GM12878 (cell line): ENCODE measurements at regions not wholly inside any gene's neighbourhood (a gene's known extent, or its start where the extent isn't known, plus 50 kb on each side); places are given as distances from the start of the nearest gene placed in this dataset.

Experiments
- ATAC-seq: fragments of 200-7000 bp; cut with Tn5 transposase; 3 replicates; pipeline ENCODE4 v1.9.1; 2020; ENCODE audit warnings: mild to moderate bottlenecking, moderate library complexity
- BruUV-seq: library from RNA; stranded (reverse); fragments of 400-500 nt; replicated peaks from 2 replicates; lab custom pipeline; 2021; lab: Mats Ljungman, UMichigan
- CTCF ChIA-PET: fragments of 300-600 bp; sonication (Branson Sonifier 250); formaldehyde crosslinking; extraction: SDS; loops from one replicate; lab custom pipeline; 2021; ENCODE audit warnings: inconsistent platforms; lab: Yijun Ruan, JAX
- POLR2A ChIA-PET: fragments of 350-600 bp; formaldehyde crosslinking; extraction: SDS; loops from one replicate; lab custom pipeline; 2021; ENCODE audit warnings: inconsistent platforms; lab: Charles Lee
- RAD21 ChIA-PET: fragments of 300-600 bp; sonication (Branson Sonifier 250); formaldehyde crosslinking; loops from one replicate; lab custom pipeline; 2023; ENCODE audit warnings: antibody characterized with exemption; ENCODE audit not compliant: unreplicated experiment; lab: Charles Lee
- SMC1A ChIA-PET: fragments of 300-600 bp; sonication (Branson Sonifier 250); formaldehyde crosslinking; loops from one replicate; lab custom pipeline; 2023; ENCODE audit not compliant: unreplicated experiment, uncharacterized antibody; lab: Charles Lee
- DNase-seq: peaks from one replicate; pipeline ENCODE4 v3.0.0-alpha.2; 2011; ENCODE audit warnings: low read depth, low spot score
- FAIRE-seq: peaks from 3 replicates; lab custom pipeline; 2011; peaks lifted over from hg19 to GRCh38; lab: Jason Lieb, UNC
- H2AFZ ChIP-seq: 2 replicates; pipeline ENCODE4 v1.6.0; 2011; ENCODE audit warnings: low read depth, low read length, control low read depth; ENCODE audit not compliant: control insufficient read depth
- H3K27ac ChIP-seq: 2 replicates; pipeline ENCODE4 v1.5.1; 2011; ENCODE audit warnings: control low read depth; ENCODE audit not compliant: control insufficient read depth, insufficient read depth
- H3K27me3 ChIP-seq, 2 experiments: replicated peaks in 1 of 2; 2 replicates each; pipeline versions ENCODE4 v1.6.0 to v1.6.1; 2011; ENCODE audit warnings: low read length in 1 of 2; ENCODE audit not compliant: control insufficient read depth in 2 of 2, insufficient read depth in 2 of 2
- H3K36me3 ChIP-seq, 2 experiments: 2 replicates each; pipeline ENCODE4 v1.5.1; 2011; ENCODE audit warnings: low read length in 1 of 2; ENCODE audit not compliant: control insufficient read depth in 2 of 2, insufficient read depth in 2 of 2
- H3K4me1 ChIP-seq: 2 replicates; pipeline ENCODE4 v1.6.1; 2011; ENCODE audit warnings: mild to moderate bottlenecking, low read length, moderate library complexity, mixed read lengths; ENCODE audit not compliant: control insufficient read depth, insufficient read depth
- H3K4me2 ChIP-seq: 2 replicates; pipeline ENCODE4 v1.6.0; 2011; ENCODE audit warnings: control low read depth; ENCODE audit not compliant: control insufficient read depth, insufficient read depth
- H3K4me3 ChIP-seq: fragments of 200-600 bp; sonication (generic); 2 replicates; pipeline ENCODE4 v1.5.1; 2016
- H3K79me2 ChIP-seq: 2 replicates; pipeline ENCODE4 v1.6.0; 2011; ENCODE audit warnings: low read length; ENCODE audit not compliant: control insufficient read depth, insufficient read depth
- H3K9ac ChIP-seq: 2 replicates; pipeline ENCODE4 v1.8.0; 2011; ENCODE audit warnings: low read length, control low read depth, mixed read lengths; ENCODE audit not compliant: control insufficient read depth, insufficient read depth
- H3K9me3 ChIP-seq: replicated peaks from 3 replicates; pipeline ENCODE4 v1.5.1; 2011; ENCODE audit warnings: mild to moderate bottlenecking, low read length; ENCODE audit not compliant: control insufficient read depth, insufficient read depth
- H4K20me1 ChIP-seq: 2 replicates; pipeline ENCODE4 v1.6.0; 2011; ENCODE audit not compliant: control insufficient read depth, insufficient read depth
- BHLHE40 ChIP-seq, 2 experiments: fragments of 450-650 bp in 1 of 2; IDR thresholded peaks; 2 replicates each; pipeline ENCODE4 v1.6.1; 2011 to 2017; ENCODE audit warnings: low read depth in 2 of 2, borderline replicate concordance in 1 of 2, improper control_type of control experiment in 1 of 2, low read length in 1 of 2, mild to moderate bottlenecking in 1 of 2
- CREB1 ChIP-seq: IDR thresholded peaks from 2 replicates; pipeline ENCODE4 v1.6.1; 2012; ENCODE audit warnings: low read depth, mild to moderate bottlenecking, inconsistent platforms
- JUND ChIP-seq: IDR thresholded peaks from 2 replicates; pipeline ENCODE4 v1.6.1; 2012; ENCODE audit warnings: low read depth, mild to moderate bottlenecking, low read length, improper control_type of control experiment, moderate library complexity
- MEF2B ChIP-seq: fragments of 450-650 bp; IDR thresholded peaks from 2 replicates; pipeline ENCODE4 v1.6.1; 2018; ENCODE audit warnings: mild to moderate bottlenecking, moderate library complexity; ENCODE audit not compliant: partially characterized antibody, poor library complexity, severe bottlenecking
- NFXL1 ChIP-seq: fragments of 450-650 bp; IDR thresholded peaks from 2 replicates; pipeline ENCODE4 v1.6.1; 2017; ENCODE audit warnings: antibody characterized with exemption, mild to moderate bottlenecking, borderline replicate concordance
- POLR2A ChIP-seq: IDR thresholded peaks from 2 replicates; pipeline ENCODE4 v1.6.1; 2011; ENCODE audit warnings: low read depth, mild to moderate bottlenecking, low read length
- SMAD5 ChIP-seq: IDR thresholded peaks from 2 replicates; pipeline ENCODE4 v1.6.1; 2016; ENCODE audit warnings: antibody characterized with exemption, low read depth
- SPI1 ChIP-seq: IDR thresholded peaks from 2 replicates; pipeline ENCODE4 v1.6.1; 2011; ENCODE audit warnings: low read depth, mild to moderate bottlenecking, low read length, moderate library complexity, borderline replicate concordance; ENCODE audit not compliant: insufficient read depth
- STAT1 ChIP-seq: fragments of 450-650 bp; conservative IDR thresholded peaks from 2 replicates; pipeline ENCODE4 v1.6.1; 2014; ENCODE audit warnings: antibody characterized with exemption, mild to moderate bottlenecking
- STAT3 ChIP-seq: IDR thresholded peaks from 2 replicates; pipeline ENCODE4 v1.6.1; 2011; ENCODE audit warnings: low read depth, low read length, improper control_type of control experiment
- ZNF24 ChIP-seq: fragments of 450-650 bp; IDR thresholded peaks from 2 replicates; pipeline ENCODE4 v1.6.1; 2017; ENCODE audit warnings: antibody characterized with exemption, mild to moderate bottlenecking
- ZNF622 ChIP-seq: fragments of 450-650 bp; IDR thresholded peaks from 2 replicates; pipeline ENCODE4 v1.6.1; 2017; ENCODE audit warnings: mild to moderate bottlenecking, inconsistent platforms
- WGBS: methylation state at CpG from one replicate; pipeline ENCODE4 v1.1.6; 2016; ENCODE audit warnings: low lambda C conversion rate; ENCODE audit not compliant: insufficient replicate concordance, insufficient coverage; ENCODE audit errors: missing lambda C conversion rate; 5-methylcytosine and 5-hydroxymethylcytosine counted together
- in situ Hi-C: fragments of 300-500 bp; cut with MboI; formaldehyde crosslinking; loops from 9 replicates; pipeline ENCODE4 v1.14.3; 2018; ENCODE audit warnings: mixed read lengths
- intact Hi-C: fragments of 100-400 bp; cut with micrococcal nuclease; formaldehyde crosslinking; loops from one replicate; pipeline ENCODE4 v1.14.2; 2022; ENCODE audit not compliant: unreplicated experiment
- TF ChIP-seq, protein P1 (sequence below): IDR thresholded peaks from 2 replicates; pipeline ENCODE4 v1.6.1; 2012; ENCODE audit warnings: low read length, inconsistent platforms

DNA sequence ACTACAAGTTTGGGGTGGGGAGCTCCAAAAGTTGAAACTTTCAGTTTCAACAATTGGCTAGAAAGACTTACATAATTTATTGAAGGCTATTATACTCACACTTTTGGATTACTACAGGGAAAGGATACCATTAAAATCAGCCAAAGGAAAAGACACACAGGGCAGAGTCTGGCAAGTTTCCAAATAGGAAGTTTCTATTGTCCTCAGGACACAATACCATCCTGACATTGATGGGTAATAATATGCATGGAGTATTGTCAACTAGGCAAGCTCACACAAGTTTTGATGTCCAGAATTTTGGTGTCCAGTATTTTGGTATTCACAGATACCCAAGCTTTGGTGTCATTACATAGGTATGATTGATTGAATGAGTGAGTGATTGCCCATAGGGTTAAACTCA is 872.6 kb upstream of the SORCS1 start:
- ChIA-PET POLR2A (interaction anchor here (0.9 to 1.5 kb wide), 4 partner anchors 13 to 168 kb away, joined by 3 to 5 read pairs (median 3); no protein-coding TSS in a partner anchor), CTCF (interaction anchor here (2.0 to 2.3 kb wide), 2 partner anchors 13 to 167 kb away, joined by 5 to 8 read pairs; no protein-coding TSS in a partner anchor), RAD21 (interaction anchor here (1.0 kb wide), 2 partner anchors 14 to 44 kb away, joined by 3 read pairs; no protein-coding TSS in a partner anchor), SMC1A (interaction anchor here (1.4 to 5.7 kb wide), 7 partner anchors 9 to 45 kb away, joined by 3 to 43 read pairs (median 6); no protein-coding TSS in a partner anchor)
- in situ Hi-C loops: no loop called here
- FAIRE-seq (no peak), DNase-seq (no peak), ATAC-seq (no peak)
- Histone ChIP-seq H3K4me2 (no peak overlapping the region), H3K4me3 (no peak overlapping the region), H3K27me3 (no peaks in the 10 kb centered on the region), H2AFZ (no peak overlapping the region), H3K36me3 (no peaks in the 10 kb centered on the region), H3K9me3 (peaks cover 6% of the 10 kb centered on the region; the same call in 2 of the 3 replicates), H3K79me2 (no peaks in the 10 kb centered on the region), H3K4me1 (peaks cover 3% of the 10 kb centered on the region; the same call in 1 of the 2 replicates), H4K20me1 (no peaks in the 10 kb centered on the region), H3K27ac (no peak overlapping the region), H3K9ac (no peak overlapping the region)
- TF ChIP-seq STAT3 (no peak), CREB1 (no peak), JUND (no peak), SMAD5 (no peak)
- TF ChIP-seq, protein P1, sequence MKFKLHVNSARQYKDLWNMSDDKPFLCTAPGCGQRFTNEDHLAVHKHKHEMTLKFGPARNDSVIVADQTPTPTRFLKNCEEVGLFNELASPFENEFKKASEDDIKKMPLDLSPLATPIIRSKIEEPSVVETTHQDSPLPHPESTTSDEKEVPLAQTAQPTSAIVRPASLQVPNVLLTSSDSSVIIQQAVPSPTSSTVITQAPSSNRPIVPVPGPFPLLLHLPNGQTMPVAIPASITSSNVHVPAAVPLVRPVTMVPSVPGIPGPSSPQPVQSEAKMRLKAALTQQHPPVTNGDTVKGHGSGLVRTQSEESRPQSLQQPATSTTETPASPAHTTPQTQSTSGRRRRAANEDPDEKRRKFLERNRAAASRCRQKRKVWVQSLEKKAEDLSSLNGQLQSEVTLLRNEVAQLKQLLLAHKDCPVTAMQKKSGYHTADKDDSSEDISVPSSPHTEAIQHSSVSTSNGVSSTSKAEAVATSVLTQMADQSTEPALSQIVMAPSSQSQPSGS: no peak
- no TSS peak for BruUV-seq
- intact Hi-C loops: no loop called here

DNA sequence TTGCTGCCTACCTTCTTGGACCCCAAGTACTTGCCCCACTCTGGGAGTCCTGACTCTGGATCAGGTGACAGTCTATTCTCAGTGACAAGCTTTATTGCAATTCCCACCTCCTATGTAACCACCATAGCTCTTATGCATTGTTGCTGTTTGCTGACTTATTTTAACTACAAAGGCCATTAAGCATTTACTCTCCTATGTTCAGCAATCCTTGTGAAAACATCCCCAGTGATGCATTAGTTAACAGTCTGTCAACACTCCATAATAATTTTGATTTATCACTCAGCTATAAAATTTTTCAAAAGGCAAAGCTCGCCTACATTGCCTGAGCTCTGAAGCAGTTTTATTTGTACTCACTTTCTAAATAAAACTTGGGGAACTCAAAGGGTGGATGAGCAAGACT is 871.8 kb upstream of the SORCS1 start:
- Histone ChIP-seq H3K4me1 (peaks cover 3% of the 10 kb centered on the region; the same call in 1 of the 2 replicates), H2AFZ (no peak overlapping the region), H3K4me3 (no peak overlapping the region), H3K9ac (no peak overlapping the region), H4K20me1 (no peaks in the 10 kb centered on the region), H3K27me3 (no peaks in the 10 kb centered on the region), H3K27ac (no peak overlapping the region), H3K79me2 (no peaks in the 10 kb centered on the region), H3K9me3 (peaks cover 6% of the 10 kb centered on the region; the same call in 2 of the 3 replicates), H3K4me2 (no peak overlapping the region), H3K36me3 (no peaks in the 10 kb centered on the region)
- FAIRE-seq (no peak), ATAC-seq (no peak), DNase-seq (no peak)
- RAD21 ChIA-PET: interaction anchor here (0.7 to 1.0 kb wide), 3 partner anchors 14 to 168 kb away, joined by 3 to 4 read pairs (median 3); no protein-coding TSS in a partner anchor
- SMC1A ChIA-PET: interaction anchor here (0.5 to 5.7 kb wide), 7 partner anchors 14 to 1858 kb away, joined by 3 to 43 read pairs (median 4); no protein-coding TSS in a partner anchor
- POLR2A ChIA-PET: interaction anchor here (0.9 to 1.5 kb wide), 3 partner anchors 14 to 123 kb away, joined by 3 to 5 read pairs (median 3); no protein-coding TSS in a partner anchor
- WGBS: 43% methylated on average over 1 of the region's 1 CpG
- in situ Hi-C loops: no loop called here
- intact Hi-C loops: no loop called here
- BruUV-seq: no TSS peak
- CTCF ChIA-PET: interaction anchor here (2.0 to 2.3 kb wide), 2 partner anchors 14 to 168 kb away, joined by 5 to 8 read pairs; no protein-coding TSS in a partner anchor
- TF ChIP-seq NFXL1: no peak
- no peak for TF ChIP-seq ZNF24
- no peak for TF ChIP-seq SPI1
- no peak for TF ChIP-seq ZNF622
- TF ChIP-seq POLR2A: no peak
- no peak for TF ChIP-seq BHLHE40 (IDR thresholded peaks at IDR 0.05; ENCODE audit: borderline replicate concordance in 1 of 2, low read depth in 2 of 2, low read length in 1 of 2)
- no peak for TF ChIP-seq MEF2B
- TF ChIP-seq STAT1: no peak
